NCI-H2107 treated with DMSO at 0.1 percent for 48 hours (cell line): ENCODE measurements at regions not wholly inside any gene's neighbourhood (a gene's known extent, or its start where the extent isn't known, plus 50 kb on each side); places are given as distances from the start of the nearest gene placed in this dataset.
"Not testable (repeated sequence)": the region's sequence is repeated elsewhere in the genome, so short reads cannot be mapped to it uniquely, and the experiment has no call there.

ENCODE experiments used
- DNase-seq: peaks from one replicate; lab custom pipeline; 2025; ENCODE audit not compliant: unreplicated experiment; lab: John Stamatoyannopoulos, UW

DNA sequence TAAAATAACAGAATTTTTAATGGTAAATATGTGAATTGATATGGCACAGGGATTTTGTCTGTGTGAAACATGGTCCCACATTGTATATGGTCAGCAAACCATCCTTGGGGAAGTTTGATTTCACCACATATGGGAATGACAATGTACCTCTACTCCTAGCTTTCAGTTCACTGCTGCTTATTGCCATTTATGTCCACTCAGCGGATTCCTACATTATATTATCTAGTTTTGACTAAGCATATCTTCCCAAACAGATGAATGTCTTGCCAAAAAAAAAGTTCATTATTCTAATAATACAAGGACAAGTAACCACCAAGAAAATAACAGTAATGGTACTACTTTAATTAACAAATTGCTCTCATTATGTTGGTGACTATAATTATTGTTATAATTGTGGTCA, 1521.6 kb downstream of the MAT2B start:
- no peak for DNase-seq

DNA sequence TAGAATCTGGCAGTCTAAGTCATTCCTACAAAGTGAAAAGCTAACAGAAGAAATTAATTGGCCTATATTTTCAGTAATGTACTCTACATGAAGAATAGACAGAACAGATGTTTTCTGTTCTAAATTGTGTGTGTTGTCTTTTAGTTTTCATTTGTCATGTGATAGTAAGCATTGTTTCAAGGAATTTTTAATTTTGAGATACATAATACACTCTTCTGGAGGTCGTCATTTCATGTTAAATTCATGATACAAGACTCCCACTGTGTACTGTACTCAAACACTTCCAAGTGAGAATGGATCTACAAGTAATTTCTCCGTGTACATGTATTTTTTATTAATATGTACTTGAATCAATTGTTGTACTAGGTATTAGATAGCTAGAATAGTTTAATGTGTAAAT, 1522.9 kb downstream of the MAT2B start:
- no peak for DNase-seq

DNA sequence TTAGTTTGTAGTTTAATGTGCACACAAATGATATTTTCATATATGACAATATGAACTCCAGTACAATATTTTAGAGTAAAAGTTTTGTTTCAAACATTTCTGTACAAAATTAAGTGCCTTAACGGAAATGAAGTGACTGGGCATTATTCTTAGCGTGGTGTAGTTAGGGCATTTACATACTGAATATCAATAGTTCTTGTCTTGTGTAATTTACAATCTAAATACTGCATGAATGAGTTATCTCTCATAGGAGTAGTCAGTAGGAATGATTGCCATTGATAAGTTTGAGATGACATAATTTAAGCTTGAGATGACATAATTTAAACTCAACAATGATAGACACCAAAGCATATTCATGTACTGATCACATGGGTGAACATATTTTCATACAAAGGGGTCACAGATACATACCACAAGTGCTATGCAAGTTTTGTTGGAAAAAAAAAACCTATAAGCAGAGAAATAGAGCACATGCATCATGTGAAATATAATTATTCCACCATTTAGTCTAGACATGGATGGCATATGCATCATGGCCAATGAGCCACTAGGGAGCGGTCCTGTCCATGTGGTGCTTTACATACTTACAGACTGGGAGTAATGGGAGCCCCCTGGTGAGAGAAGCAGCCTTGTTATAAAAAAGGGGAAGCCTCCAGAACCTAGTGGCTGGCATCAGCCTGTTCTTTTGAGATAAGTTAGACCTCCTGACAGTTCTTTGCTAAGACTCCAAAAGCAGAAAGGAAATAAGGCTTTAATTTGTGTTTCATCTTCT, 1523.9 kb downstream of the MAT2B start:
- no peak for DNase-seq

DNA sequence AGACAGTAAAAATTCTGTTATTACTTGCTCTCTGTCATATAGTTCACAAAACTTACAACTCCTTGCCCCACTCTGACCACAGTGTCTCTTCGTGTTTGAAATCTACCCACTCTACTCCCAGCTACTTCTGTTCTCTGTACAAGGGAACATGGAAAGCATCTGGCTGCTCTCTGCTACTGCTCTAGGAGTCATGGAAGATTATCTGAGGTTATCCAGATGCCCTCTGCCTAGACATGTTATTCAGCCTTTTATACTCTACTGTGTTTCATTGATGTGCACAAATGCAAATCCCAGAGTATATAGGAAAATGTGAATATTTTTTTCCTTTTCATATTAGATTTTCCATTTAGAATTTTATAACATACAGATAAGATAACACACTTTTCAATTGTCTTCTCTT, 1525.6 kb downstream of the MAT2B start:
- DNase-seq, result no peak

DNA sequence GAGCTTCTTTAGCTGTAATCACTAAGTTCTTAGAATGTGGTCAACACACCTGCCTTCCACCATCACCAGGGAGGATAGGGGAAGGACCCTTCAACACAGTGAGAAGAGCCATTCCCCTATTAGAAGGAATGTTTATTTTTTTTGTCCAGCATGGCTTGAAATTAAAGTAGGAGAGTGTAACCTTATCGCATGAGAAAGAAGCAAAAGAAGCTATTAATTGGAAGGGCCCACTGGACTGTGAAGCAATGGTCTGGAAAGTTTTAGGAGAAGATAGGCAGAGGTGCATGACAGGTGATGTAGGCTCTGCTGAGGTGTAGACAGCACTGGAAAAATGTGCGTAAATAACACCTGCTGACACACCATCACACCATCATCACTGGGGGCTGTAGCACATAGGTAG, 1526.0 kb downstream of the MAT2B start:
- no peak for DNase-seq

DNA sequence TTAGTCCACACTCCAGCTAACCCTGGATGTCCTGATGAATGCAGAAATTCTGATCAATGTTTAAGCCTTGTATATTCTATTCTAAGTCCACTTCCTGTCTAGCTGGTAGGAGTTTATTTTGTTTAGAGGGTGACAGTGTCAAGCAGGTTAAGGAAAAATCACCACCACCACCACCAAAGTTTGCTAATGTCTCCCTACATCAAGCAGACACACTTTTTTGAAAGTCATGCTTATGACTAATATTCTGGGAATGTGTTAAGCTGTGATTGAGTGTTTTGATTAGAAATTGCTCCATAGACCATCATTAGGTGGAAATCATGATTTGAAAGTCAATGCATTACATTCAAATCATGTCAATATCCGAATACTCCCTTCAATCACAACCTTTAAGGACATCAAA, 1530.1 kb downstream of the MAT2B start:
- DNase-seq, result no peak

DNA sequence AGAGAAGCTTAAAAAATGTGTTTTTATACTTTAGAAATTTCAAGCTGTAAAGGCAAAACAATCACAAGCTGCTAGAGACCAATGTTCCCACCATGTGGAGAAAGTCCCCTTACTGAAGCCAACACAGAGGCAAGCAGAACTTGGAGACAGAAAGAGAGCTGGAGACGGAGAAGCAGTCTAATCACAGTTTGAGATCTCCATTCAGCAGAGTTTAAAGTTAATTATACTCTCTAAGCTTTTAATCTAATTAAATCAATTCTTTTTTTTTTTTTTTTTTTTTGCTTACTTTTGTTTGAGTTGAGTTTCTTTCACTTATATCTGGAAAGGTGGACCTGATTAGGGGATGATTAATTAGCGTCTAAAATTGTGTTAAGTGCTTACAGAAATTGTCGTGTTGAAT, 1534.3 kb downstream of the MAT2B start:
- DNase-seq, result no peak

DNA sequence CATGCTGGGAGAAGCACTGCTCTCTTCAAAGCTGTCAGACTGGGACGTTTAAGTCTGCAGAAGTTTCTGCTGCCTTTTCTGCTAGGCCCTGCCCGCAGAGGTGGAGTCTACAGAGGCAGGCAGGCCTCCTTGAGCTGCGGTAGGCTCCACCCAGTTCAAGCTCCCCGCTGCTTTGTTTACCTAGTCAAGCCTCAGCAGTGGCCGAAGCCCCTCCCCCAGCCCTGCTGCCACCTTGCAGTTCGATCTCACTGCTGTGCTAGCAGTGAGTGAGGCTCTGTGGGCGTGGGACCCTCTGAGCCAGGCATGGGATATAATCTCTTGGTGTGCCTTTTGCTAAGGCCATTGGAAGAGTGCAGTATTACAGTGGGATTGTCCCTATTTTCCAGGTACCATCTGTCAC, 1540.5 kb downstream of the MAT2B start:
- not testable (repeated sequence) for DNase-seq

DNA sequence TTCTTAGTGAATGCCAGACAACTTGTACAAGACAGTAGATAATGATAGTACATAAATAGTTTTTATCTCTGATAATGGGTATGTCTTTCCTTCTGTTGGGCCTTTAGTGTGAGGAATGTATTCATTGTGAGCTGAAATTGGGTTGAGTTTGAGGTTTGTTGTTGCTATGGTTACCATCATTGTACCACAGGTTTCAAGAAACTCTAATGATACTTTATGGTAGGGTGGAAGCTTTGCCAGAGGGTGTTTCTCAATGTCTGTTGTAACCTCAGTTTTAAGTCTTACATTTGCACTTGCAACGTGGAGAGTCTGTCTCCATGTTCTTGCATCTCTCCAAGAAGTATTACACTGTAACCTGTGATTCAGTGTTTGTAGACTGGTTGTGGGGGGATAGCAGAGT, 1550.1 kb downstream of the MAT2B start:
- DNase-seq, result no peak

DNA sequence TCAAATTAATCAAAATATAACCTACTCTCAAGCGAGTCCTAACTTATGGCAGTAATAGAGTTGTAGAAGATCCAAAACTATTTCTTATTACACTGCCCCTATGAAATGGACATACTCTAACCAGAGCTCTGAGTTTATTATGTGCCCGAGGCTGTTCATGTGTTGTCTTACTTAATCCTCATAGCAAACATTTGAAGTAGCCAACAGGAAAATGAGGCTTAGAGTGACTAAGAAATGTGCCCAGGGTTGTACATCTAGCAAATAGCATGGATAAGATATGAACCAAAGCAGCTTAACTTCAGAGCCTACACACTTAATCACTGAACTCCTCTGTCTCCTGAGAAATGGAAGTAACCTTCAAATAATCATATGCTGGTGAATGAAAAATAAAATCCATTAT, 1551.7 kb downstream of the MAT2B start:
- DNase-seq, result no peak

DNA sequence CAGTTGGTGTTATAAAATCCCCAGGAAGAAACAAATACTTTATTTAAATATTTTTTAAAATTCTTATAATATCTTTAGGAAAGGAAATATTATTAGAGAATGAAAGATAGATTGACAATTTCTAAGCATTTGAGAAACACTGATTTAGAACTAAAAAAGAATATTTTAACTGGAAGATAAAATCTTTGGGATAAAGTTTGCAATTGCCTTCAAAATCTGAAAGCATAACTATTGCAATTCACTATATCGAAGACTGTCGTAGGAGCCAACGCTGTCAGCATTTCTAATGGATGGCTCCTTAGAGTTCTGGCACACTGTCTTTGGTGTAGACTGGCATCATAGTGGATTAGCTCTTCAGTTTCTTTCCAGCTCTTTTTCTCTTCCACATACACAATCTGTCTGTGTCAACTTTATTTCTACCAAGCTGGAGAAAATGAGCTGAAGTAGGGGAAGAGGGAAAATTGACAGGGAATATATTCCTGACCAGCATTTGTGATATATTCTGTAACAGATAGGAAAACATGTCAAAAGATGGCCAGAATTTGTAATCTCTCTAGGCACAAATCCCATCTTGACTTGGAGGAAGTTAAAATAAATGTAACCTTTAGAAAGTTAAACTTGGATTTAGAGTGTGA, 1561.4 kb downstream of the MAT2B start:
- DNase-seq, result no peak

DNA sequence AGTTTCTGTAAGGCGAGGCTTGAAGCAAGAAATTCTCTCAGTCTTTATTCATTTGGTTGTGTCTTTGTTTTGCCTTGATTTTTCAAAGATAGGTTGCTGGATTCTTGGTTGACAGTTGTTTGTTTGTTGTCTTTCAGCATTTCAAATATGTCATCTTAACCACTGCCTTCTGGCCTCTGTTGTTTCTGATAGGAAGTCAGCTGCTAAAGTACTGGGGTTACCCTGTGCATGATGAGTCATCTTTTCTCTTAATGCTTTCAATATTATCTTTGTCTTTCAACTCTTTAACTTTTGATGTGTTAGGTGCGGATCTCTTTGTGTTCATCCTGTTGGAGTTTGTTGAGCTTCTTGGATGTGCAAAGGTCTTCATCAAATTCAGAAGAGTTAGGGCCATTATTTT, 1571.3 kb downstream of the MAT2B start:
- no peak for DNase-seq

DNA sequence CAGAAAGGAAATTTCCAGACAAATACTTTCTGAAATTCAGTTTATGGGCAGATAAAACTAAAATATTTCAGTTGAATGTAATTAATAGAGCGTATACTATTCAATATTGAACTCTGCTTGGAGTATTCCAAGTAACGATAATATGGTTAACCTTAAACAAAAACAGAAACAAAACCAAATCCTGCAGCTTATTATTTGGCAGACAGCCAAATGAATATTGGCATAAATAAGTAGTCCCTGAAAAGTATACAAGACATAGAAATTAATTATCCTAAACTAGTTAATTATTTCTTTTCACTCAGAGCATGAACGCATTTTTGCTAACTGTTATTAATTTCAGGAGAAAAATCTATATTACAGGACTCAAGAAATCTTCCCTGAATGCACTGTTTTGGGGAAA, 1574.0 kb downstream of the MAT2B start:
- DNase-seq, result no peak

DNA sequence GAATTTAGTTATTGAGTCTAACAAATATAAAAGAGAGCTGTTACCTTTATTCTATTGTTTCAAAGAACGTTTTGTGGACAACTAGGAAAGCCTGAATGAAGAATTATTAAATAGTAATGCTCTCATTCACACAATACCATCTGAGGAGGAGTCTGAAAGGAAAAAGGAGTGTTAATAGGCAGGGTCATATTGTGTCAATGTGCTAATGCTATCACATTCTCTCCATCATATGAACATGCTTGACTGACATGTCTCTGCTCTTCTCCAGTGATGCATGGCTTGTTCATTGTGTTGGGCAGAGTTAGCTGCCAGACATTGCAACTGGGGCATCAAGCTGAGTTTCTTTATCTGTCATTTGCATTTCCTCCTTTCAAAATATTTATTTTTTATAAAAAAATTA, 1578.0 kb downstream of the MAT2B start:
- no peak for DNase-seq

DNA sequence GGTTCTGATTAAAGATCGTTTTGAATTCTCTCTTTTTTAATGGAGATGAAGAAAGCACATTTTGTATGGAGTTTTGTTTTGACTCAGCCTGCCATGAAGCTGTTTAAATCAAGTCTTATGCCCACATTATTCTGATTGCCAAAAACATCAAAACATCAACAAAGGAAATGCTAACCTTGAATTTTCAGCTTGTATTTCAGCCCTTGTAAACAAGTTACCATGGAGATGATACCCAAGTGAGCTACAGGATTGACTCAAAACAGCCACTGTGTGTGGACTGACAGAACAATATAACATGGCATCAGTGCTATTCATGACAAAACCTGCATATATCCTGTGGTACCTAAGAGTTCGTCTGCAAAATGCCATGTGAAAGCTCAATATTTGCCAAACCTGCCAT, 1581.0 kb downstream of the MAT2B start:
- no peak for DNase-seq

DNA sequence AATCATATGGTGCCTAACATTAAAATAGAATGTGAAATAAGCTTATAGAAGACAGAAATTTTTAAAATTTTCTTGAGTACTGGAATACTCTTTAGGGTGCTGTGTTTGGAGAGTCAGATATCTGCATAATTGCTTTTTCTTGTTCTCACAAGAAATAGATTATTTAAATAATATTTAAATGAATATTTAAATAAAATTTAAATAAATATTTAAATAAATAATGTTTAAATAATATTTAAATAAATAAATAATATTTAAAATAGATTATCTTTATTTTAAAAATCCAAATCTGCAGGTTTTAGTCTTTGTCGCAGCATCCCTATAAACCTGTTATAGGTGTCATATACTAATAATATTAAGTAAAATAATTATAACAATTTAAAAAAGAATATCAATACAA, 1589.4 kb downstream of the MAT2B start:
- no peak for DNase-seq

DNA sequence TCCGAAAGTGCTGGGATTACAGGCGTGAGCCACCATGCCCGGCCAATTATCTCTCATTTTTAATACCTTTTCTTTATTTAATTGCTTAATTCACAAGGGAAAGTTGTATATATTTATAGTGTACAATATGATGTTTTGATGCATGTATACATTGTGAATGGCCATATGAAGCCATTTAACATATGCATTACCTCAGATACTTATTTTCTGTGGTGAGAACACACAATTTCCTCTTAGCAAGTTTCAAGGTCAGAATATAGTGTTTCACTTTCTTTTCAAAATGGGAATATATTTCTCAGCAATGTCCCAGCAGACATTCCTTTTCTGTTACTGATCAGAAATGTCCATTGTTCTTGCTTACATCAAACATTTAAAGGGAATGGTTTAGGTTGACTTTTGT, 1596.3 kb downstream of the MAT2B start:
- DNase-seq, result no peak

DNA sequence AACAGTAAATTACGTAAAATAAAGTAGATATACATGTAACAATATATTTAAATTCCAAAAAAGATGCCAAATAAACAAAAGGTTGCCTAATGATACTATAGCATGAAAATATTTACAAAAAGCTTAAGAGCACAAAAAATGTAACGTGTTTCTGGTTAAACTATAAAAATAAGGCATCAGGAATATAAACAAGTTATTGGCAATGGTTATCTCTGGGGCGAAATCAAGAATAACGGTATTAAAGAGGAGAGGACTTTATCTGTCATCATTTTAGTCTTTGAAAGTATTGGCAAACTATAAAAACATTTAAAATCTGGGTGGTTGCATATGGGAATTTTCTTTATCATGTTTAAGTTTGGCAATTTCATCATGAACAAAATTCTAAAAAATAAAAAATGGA, 1599.2 kb downstream of the MAT2B start:
- DNase-seq, result no peak

DNA sequence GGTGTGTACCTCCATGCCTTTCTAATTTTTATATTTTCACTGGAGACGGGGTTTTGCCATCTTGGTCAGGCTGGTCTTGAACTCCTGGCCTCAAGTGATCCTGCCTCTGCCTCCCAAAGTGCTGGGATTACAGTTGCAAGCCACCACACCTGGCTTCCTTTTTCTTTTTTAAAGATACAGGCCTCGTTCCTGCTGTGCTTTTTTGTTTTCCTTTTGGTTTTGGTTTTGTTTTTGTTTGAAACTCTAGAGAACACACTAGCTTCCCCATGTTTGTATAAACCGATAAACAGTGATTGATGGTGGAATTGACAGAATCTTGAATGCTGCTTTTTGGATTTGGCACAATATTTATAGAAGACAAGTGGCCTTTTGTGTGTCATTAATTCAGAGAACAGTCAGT, 1603.4 kb downstream of the MAT2B start:
- no peak for DNase-seq

DNA sequence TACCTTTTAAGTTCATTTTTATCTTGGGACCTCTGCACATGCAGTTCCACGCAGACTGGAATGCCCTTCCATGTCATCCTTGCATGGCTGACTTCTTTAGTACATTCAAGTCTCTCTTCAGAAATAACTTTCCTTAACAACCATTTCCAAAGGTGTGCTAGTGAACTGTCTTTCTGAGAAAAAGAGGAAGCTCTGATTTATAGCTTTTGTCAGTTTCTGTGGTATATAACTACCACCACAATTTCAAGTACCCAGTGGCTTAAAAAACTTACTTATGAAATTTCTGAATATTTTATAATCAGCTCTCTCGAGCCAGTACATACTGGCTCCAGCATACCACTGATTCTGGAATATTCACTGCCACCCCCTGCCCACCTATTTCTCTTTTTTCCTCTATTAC, 1613.8 kb downstream of the MAT2B start:
- DNase-seq, result no peak

DNA sequence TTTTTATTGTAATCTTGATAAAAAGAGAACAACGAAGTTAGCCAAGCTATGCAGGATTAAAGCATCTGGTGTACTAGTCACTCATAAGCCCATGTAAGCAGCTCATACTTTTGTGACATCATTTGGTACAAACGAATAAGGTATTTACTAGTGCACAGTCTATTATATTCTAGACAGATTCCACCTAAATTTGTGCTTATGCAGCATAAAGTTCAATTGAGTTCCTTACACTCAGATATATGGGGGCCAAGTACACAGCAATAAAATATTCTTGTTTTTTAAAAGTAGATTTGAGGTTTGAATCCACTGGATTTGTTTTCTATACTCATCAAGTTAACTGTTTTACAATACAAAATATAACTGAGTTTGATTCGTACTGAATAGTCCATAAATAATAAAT, 1621.2 kb downstream of the MAT2B start:
- no peak for DNase-seq

DNA sequence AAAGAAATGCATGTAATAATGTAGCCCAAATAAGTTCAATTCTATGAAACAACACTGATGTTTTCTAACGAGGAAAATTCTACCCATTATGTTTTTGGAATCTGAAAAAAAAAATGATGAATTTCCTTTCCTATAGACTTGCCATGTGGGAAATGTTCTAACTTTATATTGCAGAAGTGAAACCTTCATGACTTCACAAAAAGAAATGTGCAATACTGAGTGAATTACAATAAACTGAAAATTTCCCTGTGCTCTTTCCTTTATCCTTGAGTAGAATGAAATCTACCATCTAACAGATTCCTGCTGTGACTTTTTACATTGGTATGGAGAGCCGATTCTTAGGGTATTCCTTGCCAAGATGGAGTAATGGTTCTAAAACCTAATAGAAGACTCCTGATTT, 1622.5 kb downstream of the MAT2B start:
- no peak for DNase-seq

DNA sequence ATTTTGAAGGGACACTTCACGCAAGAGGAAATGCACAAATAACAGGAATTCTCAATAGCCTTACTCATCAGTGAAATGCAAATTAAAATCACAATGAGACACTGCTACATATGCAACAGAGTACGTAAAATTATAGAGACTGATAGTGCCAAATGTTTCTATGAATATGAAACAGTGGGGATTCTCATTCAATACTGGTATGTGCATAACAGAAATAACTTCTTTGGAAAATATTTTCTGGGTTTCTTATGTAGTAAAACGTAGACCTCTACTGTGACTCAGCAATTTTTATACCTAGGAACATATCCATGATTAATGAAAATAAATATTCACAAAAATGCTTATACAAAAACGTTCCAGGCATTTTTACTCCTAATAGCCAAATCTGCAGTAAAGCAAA, 1625.2 kb downstream of the MAT2B start:
- no peak for DNase-seq
